GOT3 (cell line): ENCODE measurements at regions not wholly inside any gene's neighbourhood (a gene's known extent, or its start where the extent isn't known, plus 50 kb on each side); places are given as distances from the start of the nearest gene placed in this dataset.

ENCODE experiments used
- DNase-seq: peaks from one replicate; lab custom pipeline; 2025; ENCODE audit warnings: mixed read lengths; lab: John Stamatoyannopoulos, UW

DNA sequence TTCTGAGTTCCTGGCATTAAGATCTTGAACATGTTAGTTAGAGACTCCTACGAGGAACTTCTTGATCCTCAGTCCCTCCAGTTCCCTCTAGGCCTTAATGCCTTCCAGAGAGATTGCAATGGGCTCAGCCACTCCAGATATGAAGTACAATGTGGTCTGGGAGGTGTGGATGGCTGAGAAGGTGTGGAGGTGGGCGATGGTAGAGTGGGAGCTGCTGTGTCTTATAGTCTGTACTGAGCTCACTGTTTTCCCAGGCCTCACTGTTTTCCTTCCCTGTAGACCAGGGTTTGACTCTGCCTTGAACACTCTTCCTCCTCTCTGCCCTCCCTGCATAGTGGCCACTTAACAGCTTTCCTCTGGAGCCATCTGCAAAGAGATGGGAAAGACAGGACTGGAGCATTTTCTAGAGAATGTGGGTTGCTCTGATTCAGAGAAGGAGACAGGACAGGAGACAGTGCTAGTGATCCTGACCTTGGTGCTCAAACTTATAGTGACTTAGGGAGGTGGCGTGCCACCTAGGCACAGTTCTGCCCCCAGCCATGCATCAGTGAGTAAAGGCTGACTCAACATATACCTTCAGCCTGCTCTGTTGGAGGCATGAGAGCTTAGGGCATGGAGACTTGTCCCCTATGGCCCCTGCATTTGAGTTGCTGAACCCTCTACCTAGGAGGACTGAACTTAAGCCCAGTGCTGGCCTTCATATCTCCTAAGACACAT is 129.7 kb downstream of the TDRD15 start:
- DNase-seq = no peak

- DNase-seq = no peak
Measured at GRCh38 chr2:21254170-21254965, 130.6 kb downstream of the TDRD15 start.

DNA sequence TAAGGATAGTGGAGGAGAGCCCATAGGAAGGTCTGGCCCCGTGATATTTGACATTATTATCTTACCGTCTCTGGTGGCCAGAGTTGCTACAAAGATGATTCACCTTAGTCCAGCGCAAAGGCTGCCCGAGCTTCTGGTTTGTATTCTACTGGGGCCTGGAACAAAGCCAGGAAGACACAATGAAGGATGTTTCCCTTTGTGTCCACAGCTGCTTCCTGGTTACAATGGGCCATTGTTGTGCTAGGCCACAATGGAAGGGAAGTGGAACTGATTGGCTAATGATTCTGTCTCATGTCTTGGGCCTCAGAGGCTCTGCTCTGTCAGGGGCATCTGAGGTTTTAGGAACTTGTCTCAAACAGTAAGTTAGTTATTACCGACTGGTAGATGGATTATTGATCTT is 132.2 kb downstream of the TDRD15 start:
- DNase-seq = no peak

- no peak for DNase-seq
Measured at GRCh38 chr2:21257621-21258020, 133.9 kb downstream of the TDRD15 start.

GRCh38 chr2:21258082-21258481 is 134.3 kb downstream of the TDRD15 start:
- DNase-seq = no peak

GRCh38 chr2:21260311-21260710 is 136.5 kb downstream of the TDRD15 start:
- no peak for DNase-seq

DNA sequence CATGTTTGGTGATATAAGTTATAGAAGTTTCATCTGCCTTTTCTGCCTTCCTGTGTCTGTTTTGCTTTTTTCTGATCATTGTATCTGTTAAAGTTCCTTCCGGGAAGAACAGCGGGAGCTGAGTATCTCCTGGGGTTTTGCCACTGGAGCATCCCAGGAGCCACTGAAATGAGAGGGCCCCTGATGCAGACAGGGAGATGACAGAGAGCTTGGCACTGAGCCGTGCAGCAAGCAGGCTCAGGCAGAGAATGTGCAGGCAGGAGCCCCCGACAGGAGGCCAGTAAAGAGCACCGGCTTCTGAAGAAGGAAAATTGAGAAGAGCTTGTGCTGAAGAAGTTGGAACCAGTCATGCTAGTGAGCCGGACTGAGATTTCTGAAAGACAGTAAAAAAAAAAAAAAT is 137.8 kb downstream of the TDRD15 start:
- no peak for DNase-seq

GRCh38 chr2:21262426-21262940 is 138.7 kb downstream of the TDRD15 start:
- no peak for DNase-seq

DNA sequence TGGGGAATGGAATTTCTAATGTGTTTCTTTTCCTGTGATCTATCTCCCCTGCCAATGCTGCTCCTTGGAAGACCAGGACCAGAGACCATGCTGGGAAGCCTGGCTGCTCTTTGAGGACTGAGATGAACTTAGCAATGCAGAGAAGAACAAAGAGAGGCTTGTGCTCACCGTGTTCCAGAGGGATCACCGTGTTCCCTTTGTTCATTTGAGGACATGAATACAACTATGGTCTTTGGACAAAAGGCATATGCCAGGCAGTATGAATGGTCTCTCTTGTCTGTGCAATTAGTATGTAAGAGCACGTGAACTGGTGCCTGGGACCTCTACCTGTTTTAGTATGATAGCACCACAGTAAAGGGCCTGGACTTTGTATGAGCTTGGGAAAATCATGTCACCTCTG is 139.9 kb downstream of the TDRD15 start:
- no peak for DNase-seq

- no peak for DNase-seq
Measured at GRCh38 chr2:21265752-21266151, 142.0 kb downstream of the TDRD15 start.

DNA sequence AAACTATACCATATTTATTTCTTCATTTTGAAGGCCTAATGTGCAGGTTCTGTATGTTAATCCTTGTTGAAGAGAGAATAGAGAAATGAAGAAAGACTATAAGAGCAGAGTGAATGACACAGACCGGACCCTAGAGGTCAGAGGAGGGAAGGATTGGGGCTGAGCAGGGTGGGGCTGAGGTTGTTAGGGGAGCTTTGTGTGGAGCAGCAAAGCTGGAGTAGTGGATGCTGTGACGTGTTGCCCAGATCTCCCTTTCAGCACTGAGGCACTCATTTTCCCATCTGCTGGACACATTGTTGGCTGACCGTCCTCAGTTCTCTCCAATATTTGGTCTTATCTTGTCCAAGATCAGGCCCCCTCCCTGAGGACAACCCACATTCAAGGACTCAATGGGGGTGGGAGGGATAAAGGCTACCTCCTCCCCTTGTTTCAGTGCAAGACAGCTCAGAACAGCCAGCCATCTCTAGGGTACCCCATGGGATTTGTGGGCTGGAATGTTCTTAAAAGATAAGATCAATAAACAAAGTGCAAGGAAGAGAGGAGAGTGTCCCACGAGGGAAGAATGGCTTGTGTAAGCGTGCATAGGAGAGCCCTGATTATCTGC is 143.6 kb downstream of the TDRD15 start:
- no peak for DNase-seq

DNA sequence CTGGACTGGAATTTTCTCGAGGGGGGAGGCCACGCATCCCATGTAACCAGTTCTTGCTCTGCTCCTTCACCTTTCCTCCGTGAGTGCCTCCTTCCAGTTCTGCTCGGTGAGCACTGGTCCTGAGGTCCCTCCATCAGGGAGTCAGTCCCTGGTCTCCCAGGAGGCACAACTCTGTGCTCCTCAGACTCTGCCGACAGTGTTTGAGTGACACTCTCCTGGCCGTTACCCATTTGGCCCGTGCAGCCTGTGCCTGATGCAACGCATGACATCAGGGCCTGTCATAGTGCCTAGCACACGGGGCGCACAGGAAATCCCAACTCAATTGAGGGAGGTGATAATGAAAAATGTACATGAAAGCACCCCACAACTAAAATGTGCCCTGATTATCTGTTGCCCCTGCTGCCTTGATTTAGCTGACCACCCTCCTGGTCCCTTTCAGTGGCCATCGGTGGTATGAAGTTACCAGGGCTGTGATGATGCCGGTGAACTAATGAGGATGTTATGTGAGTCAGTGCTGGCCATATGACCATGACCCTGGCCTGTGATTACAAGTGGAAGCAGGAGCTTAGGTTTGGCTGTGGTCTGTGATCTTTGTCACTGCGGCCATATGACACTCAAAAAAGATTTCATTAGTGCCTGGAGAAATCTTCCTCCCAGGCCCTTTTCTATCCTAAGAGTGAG is 144.6 kb downstream of the TDRD15 start:
- no peak for DNase-seq

DNA sequence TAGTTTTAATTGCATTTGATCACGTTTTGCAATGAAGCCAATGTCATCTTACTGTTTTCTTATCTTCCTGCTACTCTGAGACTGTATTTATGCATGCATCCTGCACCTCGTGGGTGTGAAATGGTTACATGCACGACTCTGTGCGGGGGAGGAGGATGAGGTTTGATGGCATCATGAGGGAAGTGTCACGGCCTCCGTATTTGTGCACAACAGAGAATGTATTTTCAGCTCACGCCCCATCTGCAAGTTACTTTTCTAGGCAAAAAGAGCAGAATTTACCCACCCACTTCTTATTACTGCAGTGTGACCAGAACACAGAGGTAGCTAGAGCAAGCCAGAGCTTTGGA is 145.1 kb downstream of the TDRD15 start:
- no peak for DNase-seq

- DNase-seq = no peak
Measured at GRCh38 chr2:21269382-21269781, 145.6 kb downstream of the TDRD15 start.

DNA sequence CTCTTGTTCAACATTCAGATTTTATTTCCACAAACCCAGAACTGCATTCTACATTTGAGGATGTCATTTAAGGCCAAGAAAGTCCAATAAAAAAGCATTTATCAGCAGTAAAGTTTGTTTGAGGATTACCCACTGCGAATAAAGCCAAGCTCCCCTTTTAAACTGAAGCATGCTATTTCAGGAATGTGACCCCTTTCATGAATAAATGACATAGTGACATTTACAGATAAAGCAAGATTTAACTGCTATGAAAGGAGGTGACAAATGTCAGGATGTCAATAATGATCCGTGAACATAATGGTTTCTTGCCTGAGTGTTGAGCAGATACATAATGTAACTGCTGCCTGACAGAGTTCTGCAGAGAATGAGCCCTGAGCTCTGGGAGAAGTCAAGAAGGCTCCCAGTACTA is 146.3 kb downstream of the TDRD15 start:
- no peak for DNase-seq

GRCh38 chr2:21270708-21271122 is 146.9 kb downstream of the TDRD15 start:
- DNase-seq = no peak

- no peak for DNase-seq
Measured at GRCh38 chr2:21276163-21276562, 152.4 kb downstream of the TDRD15 start.

- DNase-seq = no peak
Measured at GRCh38 chr2:21277068-21278056, 153.6 kb downstream of the TDRD15 start.

- DNase-seq = no peak
Measured at GRCh38 chr2:21279525-21279924, 155.8 kb downstream of the TDRD15 start.

DNA sequence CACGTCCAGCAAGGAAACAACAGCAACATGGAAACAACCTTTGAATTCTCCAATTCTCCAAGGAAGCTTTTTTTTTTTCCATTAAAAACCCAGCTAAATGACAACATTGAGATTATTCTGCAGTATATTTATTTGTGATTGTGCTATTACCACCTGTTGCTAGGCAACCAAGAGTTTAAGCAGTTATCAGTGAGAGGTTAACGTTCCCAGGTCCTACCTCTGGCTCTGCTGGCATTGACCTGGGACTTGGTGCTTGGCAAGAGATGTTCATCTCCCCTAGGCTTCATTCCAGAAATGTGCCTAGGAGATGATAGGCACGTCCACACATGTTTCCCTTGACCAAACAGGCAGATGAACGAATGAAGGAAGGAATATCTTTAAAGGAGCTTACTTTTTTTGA is 157.0 kb downstream of the TDRD15 start:
- no peak for DNase-seq

DNA sequence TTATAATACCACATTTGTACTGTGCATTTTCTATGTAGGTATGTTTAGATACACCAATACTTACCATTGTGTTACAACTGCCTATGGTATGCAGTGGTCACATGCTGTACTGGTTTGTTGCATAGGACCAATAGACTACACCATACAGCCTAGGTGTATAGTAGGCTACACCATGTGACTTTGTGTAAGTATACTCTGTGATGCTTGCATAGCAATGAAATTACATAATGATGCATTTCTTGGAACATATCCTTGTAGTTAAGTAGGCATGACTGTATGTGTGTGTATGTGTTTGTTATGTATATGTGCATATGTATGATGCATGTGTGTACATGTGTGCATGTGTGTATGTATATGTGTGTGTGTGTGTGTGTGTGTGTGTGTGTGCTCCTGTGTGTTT is 157.6 kb downstream of the TDRD15 start:
- DNase-seq = no peak
